Stomach (tissue), 8 donors: ENCODE measurements at regions not wholly inside any gene's neighbourhood (a gene's known extent, or its start where the extent isn't known, plus 50 kb on each side); places are given as distances from the start of the nearest gene placed in this dataset.

Experiments used
- DNase-seq, 2 donors: peaks; one replicate each; pipeline versions ENCODE4 v3.0.0 to v3.0.0-alpha.2; 2013 to 2019
- H3K27ac ChIP-seq, 5 donors: fragments of 200-600 bp in 4 of 5; sonication (generic) in 4 of 5; one replicate each; pipeline ENCODE4 v1.5.1; 2013 to 2019; ENCODE audit warnings: mild to moderate bottlenecking in 1 of 5, moderate library complexity in 1 of 5
- H3K27me3 ChIP-seq, 3 donors: fragments of 200-600 bp; sonication (generic); one replicate each; pipeline ENCODE4 v1.5.1; 2017 to 2019; ENCODE audit warnings: mixed run types in 1 of 3
- H3K36me3 ChIP-seq, 4 donors: fragments of 200-600 bp; sonication (generic); 1 replicate in 3 of 4; 2 replicates in 1 of 4; pipeline ENCODE4 v1.5.1; 2016 to 2019
- H3K4me1 ChIP-seq, 4 donors: fragments of 200-600 bp; sonication (generic); one replicate each; pipeline ENCODE4 v1.5.1; 2016 to 2019
- H3K4me3 ChIP-seq, 4 donors: fragments of 200-600 bp; sonication (generic) in 3 of 4; one replicate each; pipeline ENCODE4 v1.5.1; 2016 to 2019; ENCODE audit warnings: mild to moderate bottlenecking in 1 of 4
- H3K9me3 ChIP-seq, 4 donors: fragments of 200-600 bp; sonication (generic); one replicate each; pipeline ENCODE4 v1.5.1; 2016 to 2019
- EP300 ChIP-seq: sonication (generic); formaldehyde crosslinking; IDR thresholded peaks from one replicate; pipeline ENCODE4 v1.6.1; 2017; ENCODE audit warnings: antibody characterized with exemption
- POLR2A ChIP-seq, 4 donors: fragments of 450-650 bp; IDR thresholded peaks; one replicate each; pipeline ENCODE4 v1.6.1; 2016; ENCODE audit warnings: antibody characterized with exemption in 4 of 4, control low read depth in 2 of 4, mild to moderate bottlenecking in 1 of 4, moderate library complexity in 1 of 4
- POLR2AphosphoS5 ChIP-seq, 3 donors: sonication (generic); formaldehyde crosslinking; IDR thresholded peaks; one replicate each; pipeline ENCODE4 v1.6.1; 2016; ENCODE audit warnings: antibody characterized with exemption in 3 of 3
- WGBS, 5 donors: extraction: QIAGEN DNeasy Blood & Tissue Kit in 3 of 5; methylation state at CpG; one replicate each; pipeline versions ENCODE4 v1.1.5 to v1.1.7; 2013 to 2018; 5-methylcytosine and 5-hydroxymethylcytosine counted together
- intact Hi-C: fragments of 100-400 bp; cut with DNase I; formaldehyde crosslinking; loops from one replicate; pipeline ENCODE4 v1.15.1; 2023; ENCODE audit warnings: low total_unique reads
- TF ChIP-seq, protein P1 (sequence below), 7 experiments: fragments of 450-650 bp in 4 of 7; fragments of 200-600 bp in 3 of 7; sonication (generic) in 3 of 7; IDR thresholded peaks; one replicate each; pipeline ENCODE4 v1.5.1; 2016 to 2019; ENCODE audit warnings: antibody characterized with exemption in 7 of 7, control low read depth in 2 of 7, mild to moderate bottlenecking in 1 of 7
- donor health status: healthy with polysubstance abuse.
- donor health status: Bipolar disorder and iron deficiency.
- donor health status: healthy.

DNA sequence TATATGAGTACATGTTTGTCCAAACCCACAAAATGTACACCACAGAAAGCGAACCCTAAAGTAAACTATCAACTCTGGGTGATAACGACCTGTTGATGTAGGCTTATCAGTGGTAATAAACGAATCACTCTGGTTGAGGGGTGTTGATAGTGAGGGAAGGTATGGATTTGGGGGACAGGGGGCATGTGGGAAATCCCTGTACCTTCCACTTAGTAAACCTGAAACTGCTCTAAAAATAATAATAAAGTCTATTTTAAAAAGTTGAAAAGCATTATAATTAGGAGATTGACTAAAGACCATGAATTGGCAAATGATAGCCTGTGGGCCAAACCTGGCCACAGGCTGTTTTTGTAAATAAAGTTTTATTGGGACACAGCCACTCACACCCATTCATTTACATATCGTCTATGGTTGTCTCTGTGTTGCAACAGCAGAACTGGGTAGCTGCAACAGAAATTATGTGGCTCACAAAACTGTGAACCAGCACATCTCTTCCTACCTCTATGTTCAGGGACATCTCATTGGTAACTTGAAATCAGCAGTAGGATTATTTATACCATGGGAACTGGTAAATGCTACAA, 85.5 kb upstream of the CDYL2 start:
- DNase-seq, result no peak
- intact Hi-C loops, result no loop called here
- Histone ChIP-seq H3K36me3 (no peaks in the 10 kb centered on the region), H3K27me3 (no peaks in the 10 kb centered on the region), H3K9me3 (no peaks in the 10 kb centered on the region), H3K4me3 (no peak overlapping the region), H3K4me1 (no peaks in the 10 kb centered on the region), H3K27ac (no peak overlapping the region)
- TF ChIP-seq POLR2A (IDR thresholded peaks at IDR 0.05) (no peak), POLR2AphosphoS5 (IDR thresholded peaks at IDR 0.05) (no peak), EP300 (no peak)
- TF ChIP-seq, protein P1, sequence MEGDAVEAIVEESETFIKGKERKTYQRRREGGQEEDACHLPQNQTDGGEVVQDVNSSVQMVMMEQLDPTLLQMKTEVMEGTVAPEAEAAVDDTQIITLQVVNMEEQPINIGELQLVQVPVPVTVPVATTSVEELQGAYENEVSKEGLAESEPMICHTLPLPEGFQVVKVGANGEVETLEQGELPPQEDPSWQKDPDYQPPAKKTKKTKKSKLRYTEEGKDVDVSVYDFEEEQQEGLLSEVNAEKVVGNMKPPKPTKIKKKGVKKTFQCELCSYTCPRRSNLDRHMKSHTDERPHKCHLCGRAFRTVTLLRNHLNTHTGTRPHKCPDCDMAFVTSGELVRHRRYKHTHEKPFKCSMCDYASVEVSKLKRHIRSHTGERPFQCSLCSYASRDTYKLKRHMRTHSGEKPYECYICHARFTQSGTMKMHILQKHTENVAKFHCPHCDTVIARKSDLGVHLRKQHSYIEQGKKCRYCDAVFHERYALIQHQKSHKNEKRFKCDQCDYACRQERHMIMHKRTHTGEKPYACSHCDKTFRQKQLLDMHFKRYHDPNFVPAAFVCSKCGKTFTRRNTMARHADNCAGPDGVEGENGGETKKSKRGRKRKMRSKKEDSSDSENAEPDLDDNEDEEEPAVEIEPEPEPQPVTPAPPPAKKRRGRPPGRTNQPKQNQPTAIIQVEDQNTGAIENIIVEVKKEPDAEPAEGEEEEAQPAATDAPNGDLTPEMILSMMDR (IDR thresholded peaks at IDR 0.05), result no peak
- 39 to 51% (median 46%) methylated on average over 4 of the region's 4 CpGs for WGBS, 5 donors

DNA sequence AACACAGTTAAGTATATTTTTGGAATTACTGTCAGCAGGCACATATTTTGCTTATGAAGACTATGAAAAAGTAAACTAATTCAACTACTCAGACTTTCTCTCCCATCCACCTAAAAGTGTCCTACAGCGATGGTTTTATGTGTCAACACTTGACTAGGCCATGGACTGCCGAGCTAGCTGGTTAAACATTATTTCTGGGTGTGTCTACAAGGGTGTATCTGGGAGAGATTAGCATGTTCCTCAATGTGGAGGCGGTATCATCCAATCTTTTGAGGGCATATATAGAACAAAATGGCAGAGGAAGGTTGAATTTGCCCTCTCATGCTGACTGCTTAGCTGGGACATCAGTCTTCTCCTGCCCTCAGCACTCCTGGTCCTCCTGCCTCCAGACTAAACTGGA, 82.7 kb upstream of the CDYL2 start:
- intact Hi-C loops, result no loop called here
- no peak for TF ChIP-seq POLR2A (IDR thresholded peaks at IDR 0.05)
- TF ChIP-seq EP300, result no peak
- no peak for TF ChIP-seq POLR2AphosphoS5 (IDR thresholded peaks at IDR 0.05)
- TF ChIP-seq, protein P1 (IDR thresholded peaks at IDR 0.05), result no peak
- H3K9me3 ChIP-seq, result no peaks in the 10 kb centered on the region
- no peak overlapping the region for H3K4me3 ChIP-seq
- H3K4me1 ChIP-seq, result peaks cover 0 to 11% (median 3%) of the 10 kb centered on the region in 4 donors
- WGBS, 5 donors, result 37 to 60% (median 48%) methylated on average over 3 of the region's 3 CpGs
- H3K27me3 ChIP-seq, result no peaks in the 10 kb centered on the region
- no peak overlapping the region for H3K27ac ChIP-seq
- no peaks in the 10 kb centered on the region for H3K36me3 ChIP-seq
- DNase-seq, result no peak

DNA sequence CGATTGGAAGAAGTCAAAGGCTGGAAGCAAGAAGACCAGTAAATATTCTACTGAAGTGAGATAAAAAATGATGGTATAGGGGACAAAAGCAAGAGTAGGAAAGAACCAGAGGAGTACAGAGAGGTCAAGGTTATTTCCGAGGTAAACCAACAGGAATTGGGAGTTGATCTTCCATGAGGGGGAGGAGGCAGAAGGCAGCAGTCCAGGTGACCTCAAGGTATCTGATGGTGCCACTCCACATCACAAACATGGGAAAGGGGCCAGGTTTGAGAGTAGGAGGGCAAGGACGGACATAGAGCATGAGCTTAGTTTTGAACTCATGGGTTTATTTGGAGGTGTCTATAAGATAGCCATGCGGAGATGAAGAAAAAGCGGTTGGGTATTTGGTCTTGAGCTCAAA, 79.4 kb upstream of the CDYL2 start:
- Histone ChIP-seq H3K4me1 (peaks cover 0 to 11% (median 3%) of the 10 kb centered on the region in 4 donors), H3K27me3 (no peaks in the 10 kb centered on the region), H3K4me3 (no peak overlapping the region), H3K36me3 (no peaks in the 10 kb centered on the region), H3K27ac (no peak overlapping the region), H3K9me3 (no peaks in the 10 kb centered on the region)
- DNase-seq, result no peak
- 77 to 86% (median 79%) methylated on average over 5 of the region's 5 CpGs for WGBS, 5 donors
- TF ChIP-seq POLR2A (IDR thresholded peaks at IDR 0.05) (no peak), EP300 (no peak)
- TF ChIP-seq, protein P1 (IDR thresholded peaks at IDR 0.05), result no peak
- intact Hi-C loops, result no loop called here

DNA sequence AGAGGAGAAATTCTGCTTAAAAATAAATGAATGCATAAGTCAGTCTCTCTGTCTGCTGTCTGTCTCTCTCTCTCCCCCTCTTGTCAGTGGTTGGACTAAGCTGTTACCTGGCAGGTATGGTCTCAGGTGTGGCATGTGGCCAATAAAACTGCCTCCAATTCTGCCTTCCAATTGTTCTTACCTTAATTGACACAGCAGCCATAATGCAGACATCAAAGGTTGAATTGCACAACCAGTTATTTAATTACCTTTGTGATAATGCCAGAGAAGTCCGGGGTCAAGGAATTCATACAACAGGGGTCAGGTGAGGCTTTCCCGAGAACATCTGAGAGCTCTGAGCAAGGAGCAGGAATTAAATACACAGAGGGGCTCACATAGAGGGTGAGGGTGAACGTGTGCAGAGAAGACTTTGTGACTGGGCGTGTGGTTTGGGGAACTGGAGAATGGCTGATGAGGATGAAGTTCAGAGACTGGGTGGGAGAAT, 78.8 kb upstream of the CDYL2 start:
- H3K4me3 ChIP-seq, result no peak overlapping the region
- H3K4me1 ChIP-seq, result peaks cover 0 to 11% (median 3%) of the 10 kb centered on the region in 4 donors
- no peak overlapping the region for H3K27ac ChIP-seq
- no peaks in the 10 kb centered on the region for H3K36me3 ChIP-seq
- peak; percentile 48 to 66 for DNase-seq
- WGBS, 5 donors, result 29 to 57% (median 43%) methylated on average over 4 of the region's 4 CpGs
- TF ChIP-seq, protein P1 (IDR thresholded peaks at IDR 0.05), result no peak
- TF ChIP-seq POLR2AphosphoS5 (IDR thresholded peaks at IDR 0.05) (no peak), POLR2A (IDR thresholded peaks at IDR 0.05) (no peak), EP300 (no peak)
- H3K9me3 ChIP-seq, result no peaks in the 10 kb centered on the region
- no peaks in the 10 kb centered on the region for H3K27me3 ChIP-seq
- intact Hi-C loops, result no loop called here
